Epithelial cell of esophagus (primary cell): ENCODE measurements at regions not wholly inside any gene's neighbourhood (a gene's known extent, or its start where the extent isn't known, plus 50 kb on each side); places are given as distances from the start of the nearest gene placed in this dataset.
"Not testable (repeated sequence)": the region's sequence is repeated elsewhere in the genome, so short reads cannot be mapped to it uniquely, and the experiment has no call there.

ENCODE experiments used
- DNase-seq: peaks from one replicate; pipeline ENCODE4 v3.0.0; 2010; ENCODE audit warnings: low read depth
- H3K4me3 ChIP-seq: 2 replicates; pipeline ENCODE4 v1.5.1; 2011; ENCODE audit warnings: mild to moderate bottlenecking, low read length, control low read depth
- TF ChIP-seq, protein P1 (sequence below): IDR thresholded peaks from 2 replicates; pipeline ENCODE4 v1.5.1; 2011; ENCODE audit warnings: low read depth, mild to moderate bottlenecking, low read length, control low read depth, inconsistent platforms; ENCODE audit not compliant: insufficient read depth; ENCODE audit errors: missing control alignments

DNA sequence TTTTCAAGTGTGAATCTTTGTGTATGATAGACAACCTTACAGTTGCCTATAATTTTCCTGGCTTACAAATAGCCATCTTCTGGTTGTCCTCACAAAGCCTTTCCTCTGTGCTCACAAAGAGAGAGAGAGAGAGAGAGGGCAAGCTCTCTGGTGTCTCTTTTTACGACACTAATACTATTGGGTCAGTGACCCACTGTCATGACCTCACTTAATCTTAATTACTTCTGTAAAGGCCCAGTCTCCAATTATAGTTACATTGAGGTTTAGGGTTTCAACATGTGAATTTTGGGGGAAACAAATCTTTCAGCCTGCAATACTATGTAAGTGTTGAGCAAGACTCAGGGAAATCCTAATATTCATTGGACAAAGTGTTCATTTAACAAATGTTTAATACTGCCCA lies 167.4 kb upstream of the COL11A1 start:
- DNase-seq: no peak
- TF ChIP-seq, protein P1, sequence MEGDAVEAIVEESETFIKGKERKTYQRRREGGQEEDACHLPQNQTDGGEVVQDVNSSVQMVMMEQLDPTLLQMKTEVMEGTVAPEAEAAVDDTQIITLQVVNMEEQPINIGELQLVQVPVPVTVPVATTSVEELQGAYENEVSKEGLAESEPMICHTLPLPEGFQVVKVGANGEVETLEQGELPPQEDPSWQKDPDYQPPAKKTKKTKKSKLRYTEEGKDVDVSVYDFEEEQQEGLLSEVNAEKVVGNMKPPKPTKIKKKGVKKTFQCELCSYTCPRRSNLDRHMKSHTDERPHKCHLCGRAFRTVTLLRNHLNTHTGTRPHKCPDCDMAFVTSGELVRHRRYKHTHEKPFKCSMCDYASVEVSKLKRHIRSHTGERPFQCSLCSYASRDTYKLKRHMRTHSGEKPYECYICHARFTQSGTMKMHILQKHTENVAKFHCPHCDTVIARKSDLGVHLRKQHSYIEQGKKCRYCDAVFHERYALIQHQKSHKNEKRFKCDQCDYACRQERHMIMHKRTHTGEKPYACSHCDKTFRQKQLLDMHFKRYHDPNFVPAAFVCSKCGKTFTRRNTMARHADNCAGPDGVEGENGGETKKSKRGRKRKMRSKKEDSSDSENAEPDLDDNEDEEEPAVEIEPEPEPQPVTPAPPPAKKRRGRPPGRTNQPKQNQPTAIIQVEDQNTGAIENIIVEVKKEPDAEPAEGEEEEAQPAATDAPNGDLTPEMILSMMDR: no peak
- H3K4me3 ChIP-seq: no peak overlapping the region

DNA sequence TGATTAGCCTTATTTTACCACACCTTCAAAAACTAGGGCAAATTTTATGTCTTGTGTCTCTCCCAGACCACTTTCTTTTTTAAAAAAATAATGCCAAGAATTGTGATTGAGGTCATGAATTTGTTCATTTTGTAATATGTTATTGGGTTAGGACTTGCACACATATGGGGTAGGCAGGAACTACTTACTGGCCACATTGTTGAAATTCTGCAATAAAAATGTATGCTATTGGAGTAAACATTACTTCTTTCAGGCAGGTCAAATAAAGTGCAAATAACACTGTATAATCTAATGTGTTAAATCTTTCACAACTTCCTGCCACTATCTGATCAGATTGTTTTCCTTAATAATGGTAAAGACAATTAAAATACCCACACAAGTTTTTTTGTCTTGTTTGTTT lies 166.6 kb upstream of the COL11A1 start:
- H3K4me3 ChIP-seq: no peak overlapping the region
- no peak for DNase-seq
- TF ChIP-seq, protein P1: no peak

- no peak for DNase-seq
- H3K4me3 ChIP-seq: no peak overlapping the region
- TF ChIP-seq, protein P1: no peak
Observed at GRCh38 chr1:103273106-103273505, 164.8 kb upstream of the COL11A1 start.

DNA sequence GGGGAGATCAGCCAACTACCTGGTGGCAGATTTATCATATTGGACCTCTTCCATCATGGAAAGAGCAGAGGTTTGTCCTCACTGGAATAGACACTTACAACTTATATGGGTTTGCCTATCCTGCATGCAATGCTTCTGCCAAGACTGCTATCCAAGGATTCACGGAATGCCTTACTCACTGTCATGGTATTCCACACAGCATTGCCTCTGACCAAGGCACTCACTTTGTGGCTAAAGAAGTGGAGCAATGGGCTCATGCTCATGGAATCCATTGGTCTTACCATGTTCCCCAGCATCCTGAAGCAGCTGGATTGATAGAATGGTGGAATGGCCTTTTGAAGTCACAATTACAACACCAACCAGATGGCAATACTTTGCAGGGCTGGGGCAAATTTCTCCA lies 163.1 kb upstream of the COL11A1 start:
- DNase-seq, H3K4me3 ChIP-seq: not testable (repeated sequence)

- DNase-seq: no peak
- no peak overlapping the region for H3K4me3 ChIP-seq
- TF ChIP-seq, protein P1: no peak
Observed at GRCh38 chr1:103267893-103268292, 159.6 kb upstream of the COL11A1 start.

DNA sequence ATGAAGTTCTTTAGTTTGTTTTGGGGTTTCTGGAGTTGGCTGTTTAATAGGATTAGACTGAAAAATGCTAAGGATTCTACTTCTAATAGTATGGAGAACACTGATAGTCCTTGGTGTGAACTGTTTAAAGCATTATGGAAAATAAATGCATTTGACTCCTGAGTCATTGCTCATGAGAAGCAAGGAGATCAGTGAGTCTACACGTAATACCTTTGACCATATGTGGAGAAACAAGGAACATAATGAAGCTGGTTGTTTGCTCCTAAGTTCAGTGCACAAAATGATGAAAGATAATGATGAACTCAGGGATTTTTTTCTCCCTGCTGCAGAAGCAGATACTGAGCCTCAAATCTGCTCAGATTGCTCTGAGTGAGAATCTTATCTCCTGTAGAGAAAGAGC lies 158.9 kb upstream of the COL11A1 start:
- no peak for DNase-seq
- TF ChIP-seq, protein P1: no peak
- H3K4me3 ChIP-seq: no peak overlapping the region

GRCh38 chr1:103266036-103266435 lies 157.7 kb upstream of the COL11A1 start:
- no peak overlapping the region for H3K4me3 ChIP-seq
- TF ChIP-seq, protein P1: no peak
- DNase-seq: no peak

DNA sequence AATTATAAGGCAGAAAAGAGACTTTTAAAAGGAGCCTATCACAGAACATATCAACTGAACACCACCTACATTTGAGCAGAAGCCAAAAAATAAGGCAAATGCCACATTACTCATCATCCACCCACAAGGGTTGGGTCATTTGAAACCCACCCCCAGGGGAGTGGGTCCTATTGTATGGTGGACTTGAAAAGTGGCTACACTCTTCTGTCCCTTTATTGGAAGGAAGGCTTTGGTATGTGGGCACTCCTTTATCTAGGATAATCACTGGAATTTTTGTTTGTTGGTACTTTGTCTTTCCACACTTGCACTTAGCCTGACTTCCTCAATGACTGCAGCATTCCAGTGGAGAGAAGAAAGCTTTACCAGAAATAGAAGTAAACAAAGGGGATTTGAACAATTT lies 157.2 kb upstream of the COL11A1 start:
- TF ChIP-seq, protein P1: no peak
- H3K4me3 ChIP-seq: no peak overlapping the region
- no peak for DNase-seq
